GM21576 (cell line): ENCODE measurements at regions not wholly inside any gene's neighbourhood (a gene's known extent, or its start where the extent isn't known, plus 50 kb on each side); places are given as distances from the start of the nearest gene placed in this dataset.
"Not testable (repeated sequence)": the region's sequence is repeated elsewhere in the genome, so short reads cannot be mapped to it uniquely, and the experiment has no call there.

Source experiments
- ATAC-seq: cut with Tn5 transposase; IDR thresholded peaks from one replicate; pipeline ENCODE4 v1.9.1; 2021; ENCODE audit warnings: mild to moderate bottlenecking, moderate library complexity; ENCODE audit not compliant: unreplicated experiment

DNA sequence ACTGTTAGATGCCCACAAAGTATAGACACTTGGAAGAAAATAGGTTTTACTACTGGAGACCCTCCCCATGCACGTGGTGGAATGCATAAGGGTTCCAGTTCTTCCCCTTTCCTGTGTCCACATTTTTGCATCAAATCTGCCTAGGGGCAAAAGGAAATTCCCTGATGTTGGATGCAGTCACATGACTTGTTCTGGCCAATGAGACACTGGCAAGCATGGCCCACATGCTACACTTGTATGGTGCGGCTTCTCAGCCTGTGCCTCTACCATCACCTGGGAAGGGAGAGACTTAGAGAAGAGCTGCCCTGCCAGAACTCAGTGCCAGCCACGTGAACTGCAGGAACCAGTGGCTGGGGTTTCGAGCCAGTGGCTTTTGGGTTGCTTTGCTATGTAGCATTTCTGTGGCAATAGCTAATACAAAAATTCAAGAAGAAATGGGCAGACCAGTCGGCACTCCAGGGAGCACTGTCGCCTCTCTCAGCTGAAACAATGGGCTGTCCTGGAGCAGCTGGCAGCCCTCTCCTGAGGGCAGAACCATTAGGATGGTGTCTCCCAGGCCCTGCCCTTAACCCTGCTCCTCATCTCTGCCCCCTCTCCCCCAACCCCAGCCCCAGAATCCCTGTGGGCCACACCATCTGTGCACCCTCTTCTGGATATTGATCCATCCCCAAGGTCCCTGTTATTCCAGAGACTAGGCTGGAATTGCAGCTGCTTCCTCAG, 634.0 kb downstream of the UQCRFS1 start:
- ATAC-seq = no peak

DNA sequence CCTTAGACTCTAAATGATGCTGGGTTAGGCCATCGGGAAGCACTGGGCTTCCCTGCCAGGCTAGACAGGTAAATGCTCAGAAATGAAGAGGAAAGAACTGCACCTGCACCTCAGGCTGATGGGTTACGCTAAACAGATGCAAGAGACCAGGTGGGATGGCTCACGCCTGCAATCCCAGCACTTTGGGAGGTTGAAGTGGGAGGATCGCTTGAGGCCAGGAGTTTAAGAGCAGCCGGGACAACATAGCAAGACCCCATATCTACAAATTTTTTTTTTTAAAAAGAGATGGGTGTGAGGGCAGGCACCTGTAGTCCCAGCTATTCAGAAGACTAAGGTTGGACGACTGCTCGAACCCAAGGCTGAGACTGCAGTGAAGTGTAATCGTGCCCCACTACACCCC, 634.7 kb downstream of the UQCRFS1 start:
- ATAC-seq = no peak

DNA sequence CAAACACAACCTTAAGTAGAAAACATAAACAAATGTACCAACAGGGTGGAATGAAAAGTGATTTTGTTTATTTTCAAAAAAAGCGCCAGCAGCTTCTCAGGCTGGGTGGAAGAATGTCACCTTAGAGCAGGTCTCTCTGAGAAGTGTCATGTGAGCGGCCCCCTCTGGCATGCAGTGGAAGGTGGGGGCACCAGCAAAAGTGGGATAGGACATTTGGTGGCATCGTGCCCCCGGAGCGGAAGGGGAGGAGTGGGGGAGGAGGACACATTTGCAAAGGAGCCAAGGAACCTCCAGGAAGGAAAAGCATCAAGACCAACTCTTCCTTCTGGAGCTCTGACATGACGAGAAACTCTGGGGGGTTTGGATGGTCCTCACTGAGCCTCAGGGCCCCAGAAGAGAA, 635.3 kb downstream of the UQCRFS1 start:
- ATAC-seq = no peak

DNA sequence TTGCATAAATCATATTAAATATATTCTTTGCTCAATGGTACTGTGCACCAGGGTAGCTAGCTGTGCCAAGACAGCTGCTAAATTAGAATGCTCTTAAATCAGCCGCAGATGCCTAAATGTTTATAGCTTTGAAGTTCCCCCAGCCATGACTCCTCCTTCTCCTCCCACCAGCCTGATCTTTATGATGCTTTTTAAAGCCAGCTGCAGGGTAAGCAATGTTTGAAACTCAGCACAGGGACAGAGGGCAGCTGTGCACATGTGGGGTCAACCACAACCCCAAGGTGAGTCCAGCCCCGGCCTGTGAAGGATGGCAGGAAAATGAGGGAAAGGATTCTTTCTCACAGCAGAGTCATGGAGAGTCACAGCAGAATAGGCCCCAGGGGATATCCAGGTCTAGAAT, 635.7 kb downstream of the UQCRFS1 start:
- ATAC-seq = no peak

DNA sequence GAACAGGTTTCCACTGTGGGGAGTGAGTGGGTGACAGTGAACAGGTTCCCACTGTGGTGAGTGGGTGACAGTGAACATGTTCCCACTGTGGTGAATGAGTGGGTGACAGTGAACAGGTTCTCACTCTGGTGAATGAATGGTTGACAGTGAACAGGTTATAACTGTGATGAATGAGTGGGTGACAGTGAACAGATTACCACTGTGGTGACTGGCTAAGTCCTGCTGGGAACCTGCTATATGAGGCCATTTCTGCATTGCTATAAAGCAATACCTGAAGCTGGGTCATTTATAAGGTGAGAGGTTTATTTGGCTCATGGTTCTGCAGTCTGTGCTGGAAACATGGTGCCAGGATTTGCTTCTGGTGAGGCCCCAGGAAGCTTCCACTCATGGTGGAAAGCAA, 637.1 kb downstream of the UQCRFS1 start:
- ATAC-seq = no peak

DNA sequence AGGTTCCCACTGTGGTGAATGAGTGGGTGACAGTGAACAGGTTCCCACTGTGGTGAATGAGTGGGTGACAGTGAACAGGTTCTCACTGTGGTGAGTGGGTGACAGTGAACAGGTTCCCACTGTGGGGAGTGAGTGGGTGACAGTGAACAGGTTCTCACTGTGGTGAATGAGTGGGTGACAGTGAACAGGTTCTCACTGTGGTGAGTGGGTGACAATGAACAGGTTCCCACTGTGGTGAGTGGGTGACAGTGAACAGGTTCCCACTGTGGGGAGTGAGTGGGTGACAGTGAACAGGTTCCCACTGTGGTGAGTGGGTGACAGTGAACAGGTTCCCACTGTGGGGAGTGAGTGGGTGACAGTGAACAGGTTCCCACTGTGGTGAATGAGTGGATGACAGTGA, 637.6 kb downstream of the UQCRFS1 start:
- ATAC-seq = not testable (repeated sequence)

DNA sequence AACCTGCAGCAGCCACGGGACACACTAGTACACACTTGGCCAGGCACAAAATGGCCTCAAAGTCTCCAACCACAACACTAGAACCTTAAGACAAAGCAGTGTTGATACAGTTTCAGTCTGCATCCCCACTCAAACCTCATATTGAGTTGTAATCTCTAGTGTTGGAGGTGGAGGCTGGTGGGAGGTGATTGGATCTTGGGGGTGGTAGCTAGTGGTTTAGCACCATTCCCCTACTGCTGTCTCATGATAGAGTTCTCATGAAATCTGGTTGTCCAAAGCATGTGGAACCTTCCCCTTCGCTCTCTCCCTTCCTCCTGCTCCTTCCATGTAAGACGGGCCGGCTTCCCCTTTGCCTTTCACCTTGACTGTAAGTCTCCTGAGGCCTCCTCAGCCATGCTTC, 638.7 kb downstream of the UQCRFS1 start:
- ATAC-seq = no peak

DNA sequence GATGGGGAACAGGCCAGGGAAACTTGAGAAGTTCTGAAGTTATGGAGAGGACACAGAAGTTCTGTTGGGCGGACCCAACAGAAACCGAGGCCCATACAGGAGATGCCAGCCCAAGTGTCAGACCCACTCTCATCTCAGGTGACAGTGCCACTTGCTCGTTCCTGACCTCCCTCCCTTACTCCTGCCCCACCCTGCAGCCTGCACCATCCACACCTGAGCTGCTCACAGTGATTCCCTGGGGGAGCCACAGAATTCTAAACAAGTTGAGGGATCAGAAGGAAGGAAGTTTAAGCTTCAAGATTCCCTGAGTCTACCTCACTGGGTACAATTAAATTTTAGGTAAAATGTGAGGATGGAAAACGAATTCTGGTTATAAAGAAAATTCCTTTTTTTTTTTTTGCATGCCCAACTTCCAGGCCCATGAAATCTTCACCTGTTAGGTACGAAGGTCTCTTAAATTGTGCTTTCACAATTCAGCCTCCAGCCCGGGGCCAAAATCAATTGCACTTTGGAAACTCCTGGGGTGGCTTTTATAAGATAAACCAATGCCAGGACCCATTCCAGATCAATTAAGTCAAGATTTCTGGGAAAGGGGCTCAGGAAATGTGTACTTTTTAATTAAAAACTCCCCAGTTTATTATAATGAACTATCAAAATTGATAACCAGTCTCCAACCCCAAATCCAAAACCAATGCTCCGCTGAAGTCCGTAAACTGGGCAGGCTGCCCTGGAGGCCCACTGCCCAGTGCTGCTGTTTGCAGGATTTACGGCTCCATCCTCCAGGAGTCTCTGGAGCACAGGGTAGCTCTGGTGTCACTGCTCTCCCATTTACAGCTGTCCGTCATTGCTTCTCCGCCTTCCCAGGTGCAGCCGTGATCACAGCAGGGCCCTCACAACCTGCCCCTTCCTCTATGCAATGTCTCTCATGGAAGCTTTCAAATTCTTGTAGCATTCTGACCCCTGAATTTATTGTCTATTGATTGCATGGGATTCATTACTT, 643.5 kb downstream of the UQCRFS1 start:
- ATAC-seq = no peak

DNA sequence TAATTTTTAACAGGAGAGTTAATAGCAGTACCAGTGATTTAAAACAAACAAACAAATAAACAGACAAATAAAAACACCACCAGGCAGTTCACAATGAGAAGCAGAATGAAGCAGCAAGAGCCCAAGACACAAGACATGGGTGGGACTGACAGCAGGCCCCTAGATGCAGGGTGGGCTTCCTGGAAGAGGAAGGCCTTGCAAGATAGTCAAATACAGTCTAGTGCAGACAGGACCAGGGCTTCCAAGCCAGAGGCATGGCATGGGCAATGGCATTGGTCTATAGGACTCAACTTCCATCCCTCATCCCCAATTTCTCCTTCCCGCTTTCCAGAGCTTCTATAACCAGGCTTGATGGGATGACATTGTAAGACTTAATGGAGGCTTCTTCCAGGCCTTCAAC, 645.1 kb downstream of the UQCRFS1 start:
- no peak for ATAC-seq

DNA sequence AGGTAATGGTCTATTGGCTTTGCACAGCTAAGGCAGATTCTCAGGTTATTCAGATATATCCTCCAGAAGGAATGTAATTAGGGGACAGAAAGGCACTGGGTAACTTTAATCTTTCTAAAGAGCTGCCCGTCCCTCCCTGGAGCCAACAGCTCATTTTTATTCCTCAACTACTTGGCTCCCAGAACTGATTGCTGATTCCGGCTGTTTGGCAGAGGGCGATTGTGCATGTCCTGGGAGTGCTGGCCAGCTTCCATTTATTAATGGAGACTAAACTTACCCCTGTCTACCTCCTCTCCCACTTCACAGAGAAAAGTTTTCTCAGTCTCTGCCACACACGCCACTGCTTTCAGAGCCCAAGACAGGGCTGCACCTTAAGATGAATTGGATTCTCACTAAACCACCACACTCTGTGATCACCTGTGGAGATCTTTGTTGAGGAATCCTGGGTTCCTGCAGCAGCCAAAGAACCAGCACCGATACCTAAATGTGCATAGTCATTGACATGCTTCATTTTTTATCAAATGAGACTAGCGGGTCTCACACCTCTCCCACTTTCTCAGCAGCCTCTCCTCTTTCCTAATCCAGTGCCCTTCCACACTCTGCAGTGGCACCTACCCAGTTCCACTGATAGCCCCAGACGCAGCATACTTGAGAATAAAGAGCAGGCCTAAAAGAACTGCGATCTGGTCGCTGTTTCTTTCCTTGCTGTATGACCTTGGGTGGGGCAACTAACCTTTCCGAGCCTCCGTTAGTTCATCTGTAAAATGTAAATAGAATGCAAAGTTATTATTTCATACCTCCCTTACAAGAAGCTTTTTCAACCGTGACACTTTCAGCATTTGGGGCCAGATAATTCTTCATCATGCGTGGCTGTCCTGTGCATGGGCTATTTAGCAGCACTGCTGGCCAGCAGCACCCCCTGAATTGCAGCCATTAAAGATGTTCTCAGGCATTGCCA, 648.7 kb downstream of the UQCRFS1 start:
- ATAC-seq = no peak

DNA sequence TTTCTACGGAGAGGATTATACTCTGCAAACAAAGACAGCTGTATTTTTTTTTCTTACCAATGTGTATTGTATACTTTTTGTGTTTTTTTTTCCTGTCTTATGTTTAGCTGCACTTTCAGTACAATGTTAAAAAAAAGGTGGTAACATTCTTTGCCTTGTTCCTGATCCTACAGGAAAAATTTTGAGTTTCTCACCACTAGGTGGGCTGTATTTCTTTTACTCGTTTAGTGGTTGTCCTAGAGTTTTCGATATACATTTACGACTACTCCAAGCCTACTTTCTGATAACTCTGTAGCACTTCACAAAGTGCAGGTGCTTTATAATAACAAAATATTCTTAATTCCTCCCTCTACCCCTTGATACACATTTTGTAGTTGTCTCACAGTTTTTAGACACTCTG, 652.2 kb downstream of the UQCRFS1 start:
- no peak for ATAC-seq

DNA sequence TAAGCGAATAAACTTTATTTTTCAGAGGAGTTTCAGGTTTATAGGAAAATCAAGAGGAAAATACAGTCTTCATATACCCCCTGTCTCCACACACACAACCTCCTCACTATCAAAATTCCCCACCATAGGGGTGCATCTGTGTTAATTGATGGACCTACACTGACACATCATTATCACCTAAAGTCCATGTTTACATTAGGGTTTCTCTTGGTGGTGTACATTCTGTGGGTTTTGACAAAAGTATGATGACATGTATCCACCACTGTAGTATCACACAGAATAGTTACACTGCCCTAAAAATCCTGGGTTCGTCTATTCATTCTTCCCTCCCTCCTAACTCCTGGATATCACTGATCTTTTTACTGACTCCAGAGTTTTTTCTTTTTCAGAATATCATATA, 654.2 kb downstream of the UQCRFS1 start:
- no peak for ATAC-seq

DNA sequence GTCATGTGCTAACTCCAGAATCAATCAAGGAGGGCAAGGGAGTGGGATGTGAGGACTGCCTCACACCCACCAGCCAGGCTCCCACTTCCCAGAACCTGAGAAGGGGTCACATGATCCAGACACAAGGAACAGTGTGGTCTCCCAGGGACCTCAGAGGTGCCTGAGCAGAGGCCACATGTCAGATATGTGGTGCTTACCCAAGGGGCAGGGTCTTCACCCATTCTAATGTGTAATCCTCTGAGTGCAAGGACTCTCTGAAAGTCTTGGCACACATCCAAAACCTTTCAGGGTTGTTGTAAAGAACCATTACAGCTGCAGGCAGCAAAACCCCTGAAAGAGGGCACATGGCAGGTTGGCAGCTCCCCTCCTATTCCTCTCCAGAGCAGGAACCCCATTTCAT, 656.6 kb downstream of the UQCRFS1 start:
- ATAC-seq = no peak

DNA sequence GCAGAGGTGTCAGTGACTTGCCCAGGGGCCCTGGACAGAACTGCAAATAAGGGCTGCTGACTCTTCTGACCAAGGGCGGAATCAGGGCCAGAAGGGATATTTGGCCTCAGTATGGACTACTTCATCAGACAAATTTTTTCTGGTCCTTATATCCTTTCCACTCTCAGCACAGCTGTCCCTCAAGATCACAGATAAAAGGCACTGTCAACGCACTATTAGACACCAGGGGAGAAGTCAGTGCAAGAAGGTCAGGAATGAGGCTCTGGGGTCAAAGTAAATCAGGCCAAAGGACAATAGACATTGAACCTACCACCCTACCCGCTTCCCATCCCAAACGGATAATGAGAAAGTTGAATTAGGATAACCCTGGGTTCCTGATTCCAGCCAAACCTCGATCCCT, 657.6 kb downstream of the UQCRFS1 start:
- ATAC-seq = no peak

DNA sequence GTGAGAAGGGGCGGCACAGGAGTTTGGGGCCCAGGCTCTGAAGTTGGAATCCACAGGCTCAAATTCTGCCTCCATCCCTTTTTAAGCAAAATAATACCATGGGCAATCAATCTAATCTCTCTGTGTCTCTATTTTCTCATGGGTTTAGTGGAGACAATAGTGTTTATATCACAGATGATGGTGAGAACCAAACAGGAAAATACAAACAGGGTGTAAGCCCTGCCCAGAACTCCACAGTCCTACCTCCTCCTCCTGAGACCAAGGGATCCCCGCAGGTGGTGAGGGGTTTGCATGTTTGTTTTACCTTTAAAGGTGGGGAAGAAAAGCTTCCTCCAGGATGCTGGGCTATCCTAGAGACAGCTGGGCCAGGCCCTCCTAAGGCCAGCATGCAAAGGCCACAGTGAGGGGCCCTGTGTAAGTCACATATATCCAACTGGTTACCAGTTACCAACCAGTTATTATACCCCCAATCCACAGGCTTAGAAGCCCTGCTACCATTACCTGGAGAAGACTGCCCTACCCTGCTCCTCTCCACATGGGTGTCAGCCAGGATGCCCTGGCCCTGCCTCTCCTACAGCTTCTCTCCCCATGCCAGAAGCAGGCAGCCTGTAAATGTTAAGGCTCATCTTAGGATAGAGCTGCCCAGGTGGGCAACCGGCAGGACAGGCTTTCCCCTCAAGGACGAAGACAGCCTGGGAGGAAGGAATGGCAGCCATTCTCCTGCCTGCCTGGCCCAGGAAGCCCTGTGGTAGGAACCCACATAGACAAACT, 658.4 kb downstream of the UQCRFS1 start:
- no peak for ATAC-seq

DNA sequence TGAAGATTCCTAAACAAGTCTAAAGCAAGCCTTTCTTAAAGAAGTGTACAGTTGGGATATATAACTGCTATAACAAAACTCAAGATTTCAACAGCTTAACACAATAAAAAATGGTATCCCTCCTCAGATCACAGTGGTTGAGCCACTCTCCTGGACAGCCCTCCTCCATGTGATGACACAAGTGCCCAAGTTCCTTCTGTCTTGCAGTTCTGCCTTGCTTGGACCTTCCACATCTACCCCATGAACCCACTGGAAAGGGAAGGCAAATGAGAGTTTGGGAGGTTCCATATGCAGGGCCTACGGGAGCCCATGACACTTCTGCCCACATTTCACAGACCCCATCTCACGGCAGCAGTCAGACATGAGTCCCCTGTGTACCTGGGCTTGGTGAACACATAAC, 659.2 kb downstream of the UQCRFS1 start:
- ATAC-seq = no peak

DNA sequence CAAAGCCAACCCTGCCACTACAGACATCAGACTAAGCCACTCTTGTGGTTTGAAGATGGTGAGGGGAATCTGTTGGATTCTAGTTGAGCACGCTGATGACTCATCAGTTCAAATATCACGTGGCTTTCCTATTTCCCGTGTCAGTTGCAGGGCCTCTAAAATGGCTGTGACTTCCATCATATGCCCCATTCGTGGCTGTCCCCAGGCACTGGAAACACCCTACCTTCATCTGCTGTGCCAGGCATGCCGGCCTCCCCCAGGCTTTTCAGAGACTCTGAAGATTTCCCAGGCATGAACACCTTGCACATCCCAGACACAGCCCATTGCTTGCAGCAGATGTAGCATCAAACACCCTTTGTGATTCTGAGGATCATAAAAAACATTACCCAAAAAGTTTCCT, 659.9 kb downstream of the UQCRFS1 start:
- ATAC-seq = no peak

DNA sequence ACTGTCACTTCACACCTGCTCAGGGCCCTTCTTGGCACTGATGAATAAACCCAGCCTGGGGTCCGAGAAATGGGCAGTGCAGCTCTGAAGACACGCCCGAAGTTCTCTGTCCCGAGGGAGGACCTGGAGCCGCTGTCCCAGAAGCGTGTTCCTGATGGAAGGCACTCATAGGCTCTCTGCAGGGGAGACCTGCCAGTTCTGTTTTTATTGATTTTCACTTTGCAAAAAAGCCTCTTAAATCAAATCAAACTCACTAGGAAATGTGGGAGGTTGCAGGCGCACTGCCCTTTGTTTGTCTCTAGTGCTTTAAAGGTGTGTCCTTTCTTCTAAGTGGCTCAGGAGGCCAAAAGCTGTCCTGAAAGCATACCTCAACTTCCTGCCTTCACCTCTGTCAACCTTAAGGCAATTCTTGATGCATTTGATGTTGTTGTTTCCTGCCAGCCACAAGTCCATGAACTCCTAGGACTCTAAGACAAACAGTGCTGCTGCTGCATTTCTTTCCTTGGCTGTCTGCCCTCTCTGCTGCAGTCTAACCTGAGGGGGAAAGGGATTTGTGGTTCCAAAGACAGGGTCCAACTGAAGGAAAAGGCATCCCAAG, 663.2 kb downstream of the UQCRFS1 start:
- ATAC-seq = no peak

DNA sequence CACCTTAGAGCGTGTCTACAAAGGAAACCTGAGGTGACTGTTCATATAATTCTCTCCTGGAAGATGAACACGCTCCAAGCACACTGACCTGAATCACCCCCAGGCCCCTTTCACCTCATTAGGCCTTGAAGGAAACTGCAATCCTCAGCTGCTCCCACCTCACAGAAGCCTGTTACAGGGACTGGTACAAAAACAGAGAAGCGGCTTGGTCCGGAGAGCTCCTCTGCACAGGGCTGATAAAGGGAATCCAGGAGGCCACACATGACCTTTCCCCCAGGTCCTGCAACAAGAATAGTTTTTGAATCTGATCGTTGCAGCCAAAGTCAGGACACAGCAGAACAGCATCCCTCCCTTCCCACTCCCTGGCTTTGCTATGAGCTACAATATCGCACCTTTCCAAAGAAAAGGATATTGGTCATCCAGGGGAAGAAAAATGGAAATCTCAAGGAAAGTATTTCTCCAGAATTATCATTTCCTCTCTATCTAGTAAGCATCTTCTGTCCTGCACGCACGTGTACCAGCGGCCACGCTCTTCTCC, 666.7 kb downstream of the UQCRFS1 start:
- no peak for ATAC-seq

DNA sequence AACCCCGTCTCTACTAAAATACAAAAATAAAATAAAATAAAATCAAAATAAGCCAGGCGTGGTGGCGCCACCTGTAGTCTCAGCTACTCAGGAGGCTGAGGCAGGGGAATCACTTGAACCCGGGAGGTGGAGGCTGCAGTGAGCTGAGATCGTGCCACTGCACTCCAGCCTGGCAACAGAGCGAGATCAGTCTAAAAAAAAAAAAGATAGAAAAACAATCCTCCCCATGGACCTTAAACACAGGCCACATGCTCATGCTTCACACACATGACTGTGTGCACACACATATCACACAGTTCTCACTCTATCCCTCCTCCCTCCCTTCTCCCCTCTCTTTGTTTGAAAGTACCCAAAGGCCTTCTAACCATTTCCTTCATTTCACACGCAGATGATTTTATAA, 667.6 kb downstream of the UQCRFS1 start:
- not testable (repeated sequence) for ATAC-seq
